Stomach (tissue), 4 donors: ENCODE measurements at regions not wholly inside any gene's neighbourhood (a gene's known extent, or its start where the extent isn't known, plus 50 kb on each side); places are given as distances from the start of the nearest gene placed in this dataset.

Experiments
- EP300 ChIP-seq: sonication (generic); formaldehyde crosslinking; IDR thresholded peaks from one replicate; pipeline ENCODE4 v1.6.1; 2017; ENCODE audit warnings: antibody characterized with exemption
- POLR2A ChIP-seq, 4 donors: fragments of 450-650 bp; IDR thresholded peaks; one replicate each; pipeline ENCODE4 v1.6.1; 2016; ENCODE audit warnings: antibody characterized with exemption in 4 of 4, control low read depth in 2 of 4, mild to moderate bottlenecking in 1 of 4, moderate library complexity in 1 of 4
- POLR2AphosphoS5 ChIP-seq, 3 donors: sonication (generic); formaldehyde crosslinking; IDR thresholded peaks; one replicate each; pipeline ENCODE4 v1.6.1; 2016; ENCODE audit warnings: antibody characterized with exemption in 3 of 3
- TF ChIP-seq, protein P1 (sequence below), 7 experiments: fragments of 450-650 bp in 4 of 7; fragments of 200-600 bp in 3 of 7; sonication (generic) in 3 of 7; IDR thresholded peaks; one replicate each; pipeline ENCODE4 v1.5.1; 2016 to 2019; ENCODE audit warnings: antibody characterized with exemption in 7 of 7, control low read depth in 2 of 7, mild to moderate bottlenecking in 1 of 7

DNA sequence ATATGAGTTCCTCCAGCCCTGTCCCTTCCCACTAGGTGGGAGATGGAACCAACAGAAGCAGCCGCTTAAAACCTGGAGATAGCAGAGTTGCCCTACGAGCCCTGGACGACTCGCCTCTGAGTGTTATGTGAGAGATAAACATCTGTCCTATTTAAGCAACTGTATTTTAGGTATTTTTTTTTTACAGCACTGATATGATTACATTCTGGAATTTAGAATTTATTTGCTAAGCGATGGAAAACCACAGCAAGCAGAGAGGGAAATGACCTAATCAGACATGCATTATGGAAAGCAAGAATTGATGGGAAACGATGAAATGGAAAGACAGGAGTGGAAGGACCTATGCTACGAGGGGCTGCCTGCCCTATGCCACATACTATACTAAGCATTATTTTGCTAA lies 379.0 kb upstream of the IL12A start:
- no peak for TF ChIP-seq POLR2AphosphoS5 (IDR thresholded peaks at IDR 0.05)
- TF ChIP-seq, protein P1, sequence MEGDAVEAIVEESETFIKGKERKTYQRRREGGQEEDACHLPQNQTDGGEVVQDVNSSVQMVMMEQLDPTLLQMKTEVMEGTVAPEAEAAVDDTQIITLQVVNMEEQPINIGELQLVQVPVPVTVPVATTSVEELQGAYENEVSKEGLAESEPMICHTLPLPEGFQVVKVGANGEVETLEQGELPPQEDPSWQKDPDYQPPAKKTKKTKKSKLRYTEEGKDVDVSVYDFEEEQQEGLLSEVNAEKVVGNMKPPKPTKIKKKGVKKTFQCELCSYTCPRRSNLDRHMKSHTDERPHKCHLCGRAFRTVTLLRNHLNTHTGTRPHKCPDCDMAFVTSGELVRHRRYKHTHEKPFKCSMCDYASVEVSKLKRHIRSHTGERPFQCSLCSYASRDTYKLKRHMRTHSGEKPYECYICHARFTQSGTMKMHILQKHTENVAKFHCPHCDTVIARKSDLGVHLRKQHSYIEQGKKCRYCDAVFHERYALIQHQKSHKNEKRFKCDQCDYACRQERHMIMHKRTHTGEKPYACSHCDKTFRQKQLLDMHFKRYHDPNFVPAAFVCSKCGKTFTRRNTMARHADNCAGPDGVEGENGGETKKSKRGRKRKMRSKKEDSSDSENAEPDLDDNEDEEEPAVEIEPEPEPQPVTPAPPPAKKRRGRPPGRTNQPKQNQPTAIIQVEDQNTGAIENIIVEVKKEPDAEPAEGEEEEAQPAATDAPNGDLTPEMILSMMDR (IDR thresholded peaks at IDR 0.05), result no peak
- TF ChIP-seq EP300, result no peak
- no peak for TF ChIP-seq POLR2A (IDR thresholded peaks at IDR 0.05)
